HG03280 (cell line): ENCODE measurements at regions not wholly inside any gene's neighbourhood (a gene's known extent, or its start where the extent isn't known, plus 50 kb on each side); places are given as distances from the start of the nearest gene placed in this dataset.
"Not testable (repeated sequence)": the region's sequence is repeated elsewhere in the genome, so short reads cannot be mapped to it uniquely, and the experiment has no call there.

ENCODE experiments used
- ATAC-seq: cut with Tn5 transposase; IDR thresholded peaks from one replicate; pipeline ENCODE4 v1.9.1; 2021; ENCODE audit warnings: mild to moderate bottlenecking, moderate library complexity; ENCODE audit not compliant: unreplicated experiment

DNA sequence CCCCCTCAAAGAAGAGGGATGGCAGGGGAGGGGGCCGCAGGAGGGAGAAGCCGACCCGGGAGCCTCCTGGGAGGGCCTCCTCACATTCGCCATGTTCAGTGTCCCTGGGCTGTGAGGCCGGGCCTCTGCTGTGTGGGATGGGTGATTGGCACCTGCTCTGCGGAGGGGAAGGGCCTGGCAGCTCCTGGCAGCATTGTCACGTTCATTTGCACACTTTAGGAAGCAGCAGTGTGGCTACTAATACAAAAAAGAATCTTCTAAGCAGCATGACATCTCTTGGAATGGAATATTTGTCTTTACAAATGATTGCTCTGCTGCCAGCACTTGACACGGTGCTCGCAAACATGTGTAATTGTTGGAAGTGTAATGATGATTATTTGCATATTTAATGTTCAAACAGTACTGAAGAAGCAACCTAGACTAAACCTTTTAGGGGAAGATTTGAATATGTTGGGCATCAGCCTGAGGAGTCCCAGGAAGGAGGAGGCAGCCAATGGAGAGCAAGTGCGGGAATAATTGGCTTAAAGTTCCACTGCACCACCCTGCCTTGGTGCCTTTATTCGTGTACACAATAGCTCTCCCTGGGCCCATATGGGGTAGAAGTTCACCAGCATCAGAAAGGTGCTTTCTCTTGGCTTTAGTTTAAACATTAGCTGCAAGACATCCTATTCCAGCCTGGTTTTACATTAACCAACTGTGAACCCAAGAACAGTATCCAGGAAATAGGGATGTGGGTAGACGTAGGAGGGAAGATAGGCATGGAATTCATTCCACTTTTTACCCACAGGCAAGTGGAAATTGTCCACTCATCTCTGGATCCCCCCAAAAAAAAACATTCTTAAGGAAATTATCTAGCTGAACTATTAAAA is 404.9 kb downstream of the TMEM182 start:
- no peak for ATAC-seq

DNA sequence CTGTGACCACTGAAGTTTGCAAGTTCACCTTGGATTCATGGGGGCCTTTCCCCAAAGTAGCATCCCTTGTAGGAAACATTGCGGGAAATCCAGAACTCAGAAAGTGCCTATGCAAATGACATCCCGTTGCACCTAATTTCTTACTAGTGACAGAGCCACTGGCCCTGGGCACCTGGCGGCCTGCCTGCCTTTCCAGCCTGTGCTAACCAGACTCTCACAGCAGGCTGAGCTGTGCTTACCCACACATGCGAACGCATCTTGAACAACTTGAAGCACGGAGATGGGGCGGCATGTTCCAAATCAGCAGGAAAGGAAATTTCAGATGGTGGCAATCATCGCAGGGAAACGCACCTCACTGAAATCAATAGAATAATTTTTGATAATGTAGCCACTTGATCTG is 405.8 kb downstream of the TMEM182 start:
- no peak for ATAC-seq

DNA sequence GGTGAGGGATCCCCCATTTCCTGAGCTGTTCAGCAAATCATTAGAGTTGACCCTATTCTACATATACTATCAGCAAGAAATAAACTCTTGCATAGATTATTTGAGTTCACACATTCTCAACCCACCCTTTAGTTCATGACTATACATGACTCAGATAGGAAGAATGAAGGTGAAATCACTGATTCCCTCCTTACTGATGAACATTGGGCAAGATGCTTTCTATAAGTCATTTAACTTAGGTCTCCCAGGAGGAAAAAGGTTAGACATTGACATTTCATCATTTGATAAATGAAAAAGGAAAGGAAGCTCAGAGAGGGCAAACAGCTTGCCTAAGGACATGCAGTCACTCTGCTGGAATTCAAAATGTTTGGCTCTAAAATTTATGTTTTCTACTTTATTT is 408.0 kb downstream of the TMEM182 start:
- ATAC-seq = no peak

- no peak for ATAC-seq
These were observed 411.0 kb downstream of the TMEM182 start for GRCh38 chr2:103172821-103173220.

GRCh38 chr2:103174711-103175110 is 412.9 kb downstream of the TMEM182 start:
- ATAC-seq = no peak

- no peak for ATAC-seq
These were observed 414.6 kb downstream of the TMEM182 start for GRCh38 chr2:103176294-103176915.

- no peak for ATAC-seq
These were observed 418.0 kb downstream of the TMEM182 start for GRCh38 chr2:103179798-103180197.

DNA sequence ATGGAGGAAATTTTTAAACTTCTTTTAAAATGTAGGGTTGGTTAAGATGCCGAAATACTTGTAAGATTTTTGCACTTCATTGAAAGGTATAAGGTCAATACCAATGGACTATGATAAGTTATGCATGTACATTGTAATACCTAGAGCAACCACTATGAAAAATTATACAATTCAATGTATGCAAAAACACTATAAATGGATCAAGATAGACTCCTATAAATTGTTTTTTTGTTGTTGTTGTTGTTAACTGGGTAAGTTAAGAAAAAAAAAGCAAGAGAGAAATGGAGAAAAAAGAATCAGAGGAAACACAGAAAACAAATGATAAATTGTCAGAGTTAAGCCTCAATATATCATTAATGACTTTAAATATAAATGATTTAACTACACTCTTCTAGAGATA is 421.2 kb downstream of the TMEM182 start:
- ATAC-seq = no peak

- no peak for ATAC-seq
These were observed 435.0 kb downstream of the TMEM182 start for GRCh38 chr2:103196802-103197201.

GRCh38 chr2:103200774-103201173 is 438.9 kb downstream of the TMEM182 start:
- not testable (repeated sequence) for ATAC-seq

- ATAC-seq = no peak
These were observed 447.1 kb downstream of the TMEM182 start for GRCh38 chr2:103208916-103209315.

- no peak for ATAC-seq
These were observed 451.3 kb downstream of the TMEM182 start for GRCh38 chr2:103213028-103213542.

DNA sequence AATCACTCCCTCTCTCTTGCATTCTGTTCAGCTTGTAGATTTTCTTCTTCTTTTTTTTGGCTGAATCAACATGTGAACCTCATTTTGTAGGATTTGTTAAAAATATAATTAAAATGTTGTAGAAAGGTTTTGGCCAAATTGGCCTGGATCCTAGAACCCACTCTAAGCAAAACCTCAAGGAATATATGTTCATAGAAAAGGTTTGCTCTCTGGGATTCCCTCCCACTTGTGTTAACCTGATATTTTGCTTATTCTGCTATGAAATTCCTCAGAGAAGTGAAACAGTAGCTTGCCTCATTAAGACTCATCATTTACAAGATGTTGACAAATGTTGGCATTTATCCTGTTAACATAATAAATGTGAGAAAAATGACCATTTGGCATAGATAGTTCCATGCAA is 456.7 kb downstream of the TMEM182 start:
- ATAC-seq = no peak

DNA sequence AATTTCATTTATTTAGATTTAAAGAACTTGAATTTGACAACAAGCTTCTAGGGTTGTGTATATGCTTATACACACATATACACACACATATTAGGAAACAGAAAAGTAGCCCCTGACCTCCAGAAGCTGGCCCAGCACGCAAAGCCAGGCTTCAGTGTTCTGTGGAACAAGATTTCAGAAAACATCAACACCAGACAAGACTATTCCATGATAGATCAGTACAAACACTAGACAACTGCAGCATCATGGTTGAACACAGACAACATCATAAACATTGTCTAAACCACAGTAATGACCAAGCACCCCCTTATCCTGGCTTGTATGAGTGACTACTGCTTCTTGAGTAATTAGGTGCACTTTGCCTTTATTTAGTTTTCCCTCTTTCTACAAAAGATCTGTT is 457.6 kb downstream of the TMEM182 start:
- no peak for ATAC-seq

GRCh38 chr2:103222969-103223368 is 461.1 kb downstream of the TMEM182 start:
- no peak for ATAC-seq

DNA sequence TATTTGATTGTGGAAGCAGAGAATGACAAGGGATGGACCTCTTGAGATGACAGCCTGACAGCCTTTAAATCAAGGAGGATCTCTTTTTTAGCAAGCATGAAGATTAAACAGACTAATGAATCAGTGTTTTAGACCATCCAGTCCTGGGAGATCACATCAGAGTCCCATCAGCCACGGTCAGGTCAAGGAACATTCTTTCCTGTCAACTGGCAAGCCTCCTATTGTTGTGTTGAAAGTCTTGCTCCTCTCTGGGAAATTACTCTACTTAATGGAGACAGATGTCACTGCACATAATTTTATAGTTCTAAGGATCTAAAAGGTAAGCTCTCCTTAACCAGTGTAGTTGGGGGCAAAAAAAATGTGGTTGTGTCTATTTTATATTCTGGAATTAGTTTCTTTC is 469.0 kb downstream of the TMEM182 start:
- ATAC-seq = no peak

GRCh38 chr2:103232865-103233264 is 471.0 kb downstream of the TMEM182 start:
- ATAC-seq = no peak

GRCh38 chr2:103233691-103234090 is 471.9 kb downstream of the TMEM182 start:
- ATAC-seq = no peak

DNA sequence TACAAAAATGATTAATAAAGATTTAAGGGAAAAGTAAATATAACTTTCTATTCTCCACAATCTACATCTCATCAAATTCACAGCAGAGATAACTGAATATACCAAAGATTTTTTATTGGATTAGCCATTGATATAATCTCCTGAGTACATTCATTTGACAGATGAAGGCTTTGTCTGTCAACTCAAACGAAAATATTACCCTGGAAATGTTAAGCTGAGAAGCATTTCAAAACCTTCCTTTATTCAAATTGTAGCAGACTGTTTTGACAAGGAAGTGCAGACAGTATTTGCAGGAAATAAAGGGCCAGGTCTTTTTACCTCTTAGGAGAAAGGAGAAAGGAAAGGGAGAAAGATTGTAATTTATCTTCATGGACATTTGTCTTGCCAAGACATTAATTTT is 473.5 kb downstream of the TMEM182 start:
- no peak for ATAC-seq

- ATAC-seq = no peak
These were observed 487.6 kb downstream of the TMEM182 start for GRCh38 chr2:103249462-103249861.

GRCh38 chr2:103252781-103253180 is 490.9 kb downstream of the TMEM182 start:
- no peak for ATAC-seq

GRCh38 chr2:103254611-103255010 is 492.8 kb downstream of the TMEM182 start:
- no peak for ATAC-seq
